HG03175 (cell line): ENCODE measurements at regions not wholly inside any gene's neighbourhood (a gene's known extent, or its start where the extent isn't known, plus 50 kb on each side); places are given as distances from the start of the nearest gene placed in this dataset.

Source experiments
- ATAC-seq: cut with Tn5 transposase; IDR thresholded peaks from one replicate; pipeline ENCODE4 v1.9.1; 2021; ENCODE audit warnings: mild to moderate bottlenecking, moderate library complexity; ENCODE audit not compliant: unreplicated experiment

GRCh38 chr11:91264481-91264880, 960.1 kb upstream of the FAT3 start:
- no peak for ATAC-seq

- no peak for ATAC-seq
Observed at GRCh38 chr11:91263496-91264365, 960.9 kb upstream of the FAT3 start.

GRCh38 chr11:91261513-91261912, 963.1 kb upstream of the FAT3 start:
- no peak for ATAC-seq

- no peak for ATAC-seq
Observed at GRCh38 chr11:91258876-91259275, 965.7 kb upstream of the FAT3 start.

- no peak for ATAC-seq
Observed at GRCh38 chr11:91257667-91258066, 967.0 kb upstream of the FAT3 start.

GRCh38 chr11:91248199-91248807, 976.3 kb upstream of the FAT3 start:
- ATAC-seq: peak; percentile 53

GRCh38 chr11:91247009-91247735, 977.4 kb upstream of the FAT3 start:
- no peak for ATAC-seq

- ATAC-seq: no peak
Observed at GRCh38 chr11:91244912-91245311, 979.7 kb upstream of the FAT3 start.

- no peak for ATAC-seq
Observed at GRCh38 chr11:91243630-91244029, 981.0 kb upstream of the FAT3 start.

GRCh38 chr11:91243051-91243450, 981.6 kb upstream of the FAT3 start:
- no peak for ATAC-seq

- ATAC-seq: no peak
Observed at GRCh38 chr11:91241226-91241625, 983.4 kb upstream of the FAT3 start.

- ATAC-seq: no peak
Observed at GRCh38 chr11:91239359-91239758, 985.3 kb upstream of the FAT3 start.

GRCh38 chr11:91231226-91231625, 993.4 kb upstream of the FAT3 start:
- ATAC-seq: no peak

GRCh38 chr11:91230647-91231046, 994.0 kb upstream of the FAT3 start:
- ATAC-seq: no peak

GRCh38 chr11:91222830-91223229, 1000.0 kb upstream of the CHORDC1 start:
- no peak for ATAC-seq

GRCh38 chr11:91220476-91221202, 997.8 kb upstream of the CHORDC1 start:
- ATAC-seq: no peak

GRCh38 chr11:91219535-91219934, 996.7 kb upstream of the CHORDC1 start:
- ATAC-seq: no peak

GRCh38 chr11:91209751-91210150, 986.9 kb upstream of the CHORDC1 start:
- ATAC-seq: no peak

- no peak for ATAC-seq
Observed at GRCh38 chr11:91209306-91209705, 986.5 kb upstream of the CHORDC1 start.

GRCh38 chr11:91199866-91200265, 977.0 kb upstream of the CHORDC1 start:
- no peak for ATAC-seq

GRCh38 chr11:91194546-91194945, 971.7 kb upstream of the CHORDC1 start:
- no peak for ATAC-seq
